ENCODE measurements at regions not wholly inside any gene's neighbourhood (a gene's known extent, or its start where the extent isn't known, plus 50 kb on each side); places are given as distances from the start of the nearest gene placed in this dataset.

DNA sequence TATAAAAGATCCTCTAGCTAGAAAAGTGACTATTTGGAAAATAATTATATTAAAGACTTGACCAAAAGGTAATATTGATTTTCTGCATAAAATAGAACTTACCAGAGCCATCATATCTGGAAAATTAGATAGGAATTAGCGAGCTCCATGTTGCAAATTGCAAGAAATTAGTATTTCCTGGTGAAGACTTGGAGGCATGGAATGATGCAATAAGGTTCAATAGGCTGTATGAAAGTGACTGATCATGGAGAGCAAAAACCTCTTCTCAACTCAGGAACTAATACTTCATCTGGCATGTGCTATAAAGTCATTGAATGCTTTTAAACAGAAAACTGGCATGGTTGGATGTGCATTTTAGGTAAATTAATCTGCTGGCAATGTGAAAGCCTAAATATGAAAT, 66.3 kb upstream of the UFM1 start:
- no peaks in the 10 kb centered on the region for H3K9me3 ChIP-seq (ENCODE audit: control insufficient read depth in 2 of 3, low read length in 3 of 3)
- intact Hi-C loops (cut with micrococcal nuclease) = no loop called here
- H3K27ac Mint-ChIP-seq = no peak overlapping the region
- H3K36me3 Mint-ChIP-seq = no peaks in the 10 kb centered on the region
- H3K27me3 ChIP-seq (ENCODE audit: control insufficient read depth in 2 of 2, insufficient read depth in 2 of 2, low read length in 2 of 2) = no peaks in the 10 kb centered on the region
- H3K27me3 Mint-ChIP-seq = peaks cover 0 to 7% (median 0%) of the 10 kb centered on the region in 5 donors
- no peaks in the 10 kb centered on the region for H3K4me1 Mint-ChIP-seq
- no peak for DNase-seq
- no peak overlapping the region for H3K4me3 Mint-ChIP-seq
- H3K4me1 ChIP-seq (ENCODE audit: control insufficient read depth in 2 of 2, insufficient read depth in 2 of 2, low read length in 2 of 2) = no peaks in the 10 kb centered on the region
- ATAC-seq = no peak
- H3K36me3 ChIP-seq (ENCODE audit: control insufficient read depth in 2 of 3, insufficient read depth in 3 of 3, low read length in 3 of 3) = no peaks in the 10 kb centered on the region
- CTCF ChIA-PET = no interaction called here
- H3K4me3 ChIP-seq (ENCODE audit: low read length) = no peak overlapping the region
- H3K9me3 Mint-ChIP-seq = peaks cover 7 to 50% (median 21%) of the 10 kb centered on the region in 11 donors
- POLR2A ChIA-PET = no interaction called here
- no peak overlapping the region for H3K27ac ChIP-seq (ENCODE audit: low read depth, low read length)

DNA sequence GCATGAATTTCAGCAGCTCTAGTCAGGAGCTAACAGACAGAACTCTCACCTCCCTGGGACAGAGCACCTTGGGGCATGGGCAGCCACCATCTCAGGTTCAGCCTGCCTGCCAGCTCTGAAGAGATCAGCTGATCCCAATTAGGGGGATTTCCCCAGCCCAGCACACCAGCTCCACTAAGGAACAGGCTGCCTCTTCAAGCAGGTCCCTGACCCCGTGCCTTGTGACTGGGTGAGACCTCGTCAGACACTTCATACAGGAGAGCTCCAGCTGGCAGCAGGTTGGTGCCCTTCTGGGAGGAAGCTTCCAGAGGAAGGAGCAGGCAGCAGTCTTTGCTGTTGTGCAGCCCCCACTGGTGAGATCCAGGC, 84.5 kb upstream of the UFM1 start:
- intact Hi-C loops (cut with micrococcal nuclease) = no loop called here
- peaks cover 0 to 7% (median 0%) of the 10 kb centered on the region in 5 donors for H3K27me3 Mint-ChIP-seq
- H3K4me1 ChIP-seq (ENCODE audit: control insufficient read depth in 2 of 2, insufficient read depth in 2 of 2, low read length in 2 of 2) = no peaks in the 10 kb centered on the region
- CTCF ChIA-PET = no interaction called here
- no peak for DNase-seq
- no peaks in the 10 kb centered on the region for H3K36me3 Mint-ChIP-seq
- no peak overlapping the region for H3K4me3 Mint-ChIP-seq
- H3K9me3 Mint-ChIP-seq = peaks cover 0 to 49% (median 16%) of the 10 kb centered on the region in 11 donors
- POLR2A ChIA-PET = no interaction called here
- H3K4me3 ChIP-seq (ENCODE audit: low read length) = no peak overlapping the region
- no peaks in the 10 kb centered on the region for H3K36me3 ChIP-seq (ENCODE audit: control insufficient read depth in 2 of 3, insufficient read depth in 3 of 3, low read length in 3 of 3)
- no peak for ATAC-seq
- no peaks in the 10 kb centered on the region for H3K27me3 ChIP-seq (ENCODE audit: control insufficient read depth in 2 of 2, insufficient read depth in 2 of 2, low read length in 2 of 2)
- no peak overlapping the region for H3K27ac ChIP-seq (ENCODE audit: low read depth, low read length)
- no peaks in the 10 kb centered on the region for H3K9me3 ChIP-seq (ENCODE audit: control insufficient read depth in 2 of 3, low read length in 3 of 3)
- peaks cover 0 to 1% (median 0%) of the 10 kb centered on the region in 7 donors for H3K4me1 Mint-ChIP-seq
- H3K27ac Mint-ChIP-seq = no peak overlapping the region

DNA sequence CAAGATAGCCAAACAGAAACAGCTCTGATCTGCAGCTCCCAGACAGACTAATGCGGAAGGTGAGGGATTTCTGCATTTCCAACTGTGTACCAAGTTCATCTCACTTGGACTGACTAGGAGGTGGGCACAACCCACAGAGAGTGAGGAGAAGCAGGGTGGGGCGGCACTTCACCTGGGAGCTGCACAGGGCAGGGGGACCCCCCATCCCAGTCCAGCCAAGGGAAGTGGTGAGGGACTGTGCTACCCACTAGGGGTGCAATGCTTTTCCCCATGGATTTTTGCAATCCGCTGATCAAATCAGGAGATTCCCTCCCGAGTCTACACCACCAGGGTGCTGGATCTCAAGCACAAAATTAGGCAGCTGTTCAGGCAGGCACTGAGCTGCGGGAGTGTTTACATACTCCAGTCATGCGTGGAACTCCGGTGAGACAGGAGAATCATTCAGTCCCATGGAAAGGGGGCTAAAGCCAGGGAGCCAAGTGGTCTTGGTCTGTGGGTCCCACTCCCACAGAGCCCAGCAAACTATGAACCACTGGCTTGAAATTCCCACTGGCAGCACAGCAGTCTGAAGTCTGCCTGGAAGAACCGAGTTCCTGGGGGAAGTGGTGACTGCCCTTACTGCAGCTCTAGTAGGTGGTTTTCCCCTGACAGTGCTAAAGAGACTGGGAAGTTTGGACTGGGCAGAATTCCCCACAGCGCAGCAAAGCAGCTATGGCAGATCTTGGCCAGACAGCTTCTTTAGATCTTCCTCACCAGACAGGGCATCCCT, 85.1 kb upstream of the UFM1 start:
- Histone ChIP-seq H3K4me1 (ENCODE audit: control insufficient read depth in 2 of 2, insufficient read depth in 2 of 2, low read length in 2 of 2) (no peaks in the 10 kb centered on the region), H3K36me3 (ENCODE audit: control insufficient read depth in 2 of 3, insufficient read depth in 3 of 3, low read length in 3 of 3) (no peaks in the 10 kb centered on the region), H3K27ac (ENCODE audit: low read depth, low read length) (no peak overlapping the region), H3K4me3 (ENCODE audit: low read length) (no peak overlapping the region), H3K9me3 (ENCODE audit: control insufficient read depth in 2 of 3, low read length in 3 of 3) (no peaks in the 10 kb centered on the region), H3K27me3 (ENCODE audit: control insufficient read depth in 2 of 2, insufficient read depth in 2 of 2, low read length in 2 of 2) (no peaks in the 10 kb centered on the region)
- ATAC-seq (no peak), DNase-seq (no peak)
- no peak overlapping the region for H3K4me3 Mint-ChIP-seq
- H3K4me1 Mint-ChIP-seq = peaks cover 0 to 1% (median 0%) of the 10 kb centered on the region in 7 donors
- intact Hi-C loops (cut with micrococcal nuclease) = no loop called here
- peaks cover 0 to 7% (median 0%) of the 10 kb centered on the region in 5 donors for H3K27me3 Mint-ChIP-seq
- CTCF ChIA-PET = no interaction called here
- H3K27ac Mint-ChIP-seq = no peak overlapping the region
- POLR2A ChIA-PET = no interaction called here
- no peaks in the 10 kb centered on the region for H3K36me3 Mint-ChIP-seq
- peaks cover 0 to 44% (median 17%) of the 10 kb centered on the region in 11 donors for H3K9me3 Mint-ChIP-seq

DNA sequence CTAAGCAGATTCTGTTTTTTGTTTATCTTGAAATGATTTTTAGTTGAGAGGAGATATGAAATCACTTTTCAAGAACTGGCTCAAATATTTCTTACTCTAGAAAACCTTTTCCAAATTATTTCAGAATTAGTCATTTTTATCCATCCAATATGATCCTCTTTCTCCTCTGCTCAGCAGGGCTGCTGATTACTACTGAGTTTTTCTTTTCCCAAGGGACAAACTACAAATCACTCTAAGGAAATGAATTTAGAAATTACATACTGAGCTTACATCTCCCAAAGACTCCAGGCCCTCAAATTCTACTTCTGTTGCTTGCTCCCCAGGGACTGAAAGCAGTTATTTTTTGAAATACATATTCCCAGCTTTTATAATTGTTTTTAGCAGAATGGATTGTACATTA, 87.4 kb upstream of the UFM1 start:
- peaks cover 0 to 7% (median 0%) of the 10 kb centered on the region in 5 donors for H3K27me3 Mint-ChIP-seq
- ChIA-PET POLR2A (no interaction called here), CTCF (no interaction called here)

DNA sequence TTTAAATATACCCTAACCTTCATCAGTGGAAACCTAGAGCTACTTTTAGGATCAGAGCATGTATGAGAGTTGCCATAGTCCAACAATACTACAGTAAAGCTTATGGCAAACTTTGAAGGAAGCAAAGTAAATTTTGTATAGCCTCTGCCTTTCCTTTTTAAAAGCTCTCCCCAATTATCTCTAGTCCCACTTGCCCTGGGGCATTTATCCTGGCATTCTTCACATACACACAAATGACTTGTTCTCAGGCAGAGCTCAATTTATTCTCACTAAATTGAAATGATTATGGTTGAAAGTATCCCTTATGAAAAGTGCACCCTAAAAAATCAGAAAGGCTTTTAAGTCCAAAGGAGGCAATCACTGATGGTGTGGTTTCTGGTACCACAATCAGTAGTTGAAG, 94.1 kb upstream of the UFM1 start:
- Histone ChIP-seq H3K27ac (ENCODE audit: low read depth, low read length) (no peak overlapping the region), H3K27me3 (ENCODE audit: control insufficient read depth in 2 of 2, insufficient read depth in 2 of 2, low read length in 2 of 2) (no peaks in the 10 kb centered on the region), H3K4me3 (ENCODE audit: low read length) (no peak overlapping the region), H3K9me3 (ENCODE audit: control insufficient read depth in 2 of 3, low read length in 3 of 3) (no peaks in the 10 kb centered on the region), H3K36me3 (ENCODE audit: control insufficient read depth in 2 of 3, insufficient read depth in 3 of 3, low read length in 3 of 3) (no peaks in the 10 kb centered on the region), H3K4me1 (ENCODE audit: control insufficient read depth in 2 of 2, insufficient read depth in 2 of 2, low read length in 2 of 2) (no peaks in the 10 kb centered on the region)
- no peak overlapping the region for H3K27ac Mint-ChIP-seq
- H3K4me3 Mint-ChIP-seq = no peak overlapping the region
- intact Hi-C loops (cut with micrococcal nuclease) = no loop called here
- H3K9me3 Mint-ChIP-seq = peaks cover 0 to 5% (median 0%) of the 10 kb centered on the region in 11 donors
- no peaks in the 10 kb centered on the region for H3K4me1 Mint-ChIP-seq
- ATAC-seq (no peak), DNase-seq (no peak)
- H3K27me3 Mint-ChIP-seq = no peaks in the 10 kb centered on the region
- CTCF ChIA-PET = no interaction called here
- POLR2A ChIA-PET = no interaction called here
- H3K36me3 Mint-ChIP-seq = no peaks in the 10 kb centered on the region

More for the DNA sequence above, 87.4 kb upstream of the UFM1 start:
- Histone ChIP-seq H3K9me3 (ENCODE audit: control insufficient read depth in 2 of 3, low read length in 3 of 3) (no peaks in the 10 kb centered on the region), H3K27ac (ENCODE audit: low read depth, low read length) (no peak overlapping the region), H3K27me3 (ENCODE audit: control insufficient read depth in 2 of 2, insufficient read depth in 2 of 2, low read length in 2 of 2) (no peaks in the 10 kb centered on the region), H3K4me3 (ENCODE audit: low read length) (no peak overlapping the region), H3K4me1 (ENCODE audit: control insufficient read depth in 2 of 2, insufficient read depth in 2 of 2, low read length in 2 of 2) (no peaks in the 10 kb centered on the region), H3K36me3 (ENCODE audit: control insufficient read depth in 2 of 3, insufficient read depth in 3 of 3, low read length in 3 of 3) (no peaks in the 10 kb centered on the region)
- Mint-ChIP-seq H3K27ac (no peak overlapping the region), H3K9me3 (peaks cover 0 to 23% (median 7%) of the 10 kb centered on the region in 11 donors), H3K4me3 (no peak overlapping the region), H3K36me3 (no peaks in the 10 kb centered on the region), H3K4me1 (peaks cover 0 to 1% (median 0%) of the 10 kb centered on the region in 7 donors)
- intact Hi-C loops (cut with micrococcal nuclease) = no loop called here
- ATAC-seq (no peak), DNase-seq (no peak)

DNA sequence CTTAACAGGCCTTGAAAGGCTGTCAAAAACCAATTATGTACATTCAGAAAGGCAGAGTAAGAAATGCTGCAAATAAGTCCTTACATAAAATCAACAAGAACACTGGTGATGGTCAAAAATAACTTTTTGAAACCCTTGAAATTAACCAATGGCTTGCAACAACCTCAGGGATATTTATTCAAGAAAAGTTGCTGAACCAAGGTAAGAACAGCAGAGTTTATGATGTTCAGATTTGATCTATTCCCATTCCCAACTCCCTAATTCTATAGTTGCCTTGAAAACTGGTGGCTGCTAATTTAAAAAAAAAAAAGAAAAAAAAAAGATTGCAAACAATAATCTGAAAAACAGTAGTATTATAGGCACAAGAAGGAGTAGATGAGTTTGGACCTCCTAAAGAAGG, 109.8 kb upstream of the UFM1 start:
- Mint-ChIP-seq H3K4me1 (no peaks in the 10 kb centered on the region), H3K9me3 (peaks cover 0 to 17% (median 5%) of the 10 kb centered on the region in 11 donors), H3K36me3 (no peaks in the 10 kb centered on the region), H3K4me3 (no peak overlapping the region), H3K27ac (no peak overlapping the region), H3K27me3 (no peaks in the 10 kb centered on the region)
- Histone ChIP-seq H3K9me3 (ENCODE audit: control insufficient read depth in 2 of 3, low read length in 3 of 3) (no peaks in the 10 kb centered on the region), H3K36me3 (ENCODE audit: control insufficient read depth in 2 of 3, insufficient read depth in 3 of 3, low read length in 3 of 3) (no peaks in the 10 kb centered on the region), H3K27ac (ENCODE audit: low read depth, low read length) (no peak overlapping the region), H3K4me1 (ENCODE audit: control insufficient read depth in 2 of 2, insufficient read depth in 2 of 2, low read length in 2 of 2) (no peaks in the 10 kb centered on the region), H3K4me3 (ENCODE audit: low read length) (no peak overlapping the region), H3K27me3 (ENCODE audit: control insufficient read depth in 2 of 2, insufficient read depth in 2 of 2, low read length in 2 of 2) (no peaks in the 10 kb centered on the region)
- no peak for DNase-seq
- no peak for ATAC-seq
- ChIA-PET POLR2A (no interaction called here), CTCF (no interaction called here)
- intact Hi-C loops (cut with micrococcal nuclease) = no loop called here

DNA sequence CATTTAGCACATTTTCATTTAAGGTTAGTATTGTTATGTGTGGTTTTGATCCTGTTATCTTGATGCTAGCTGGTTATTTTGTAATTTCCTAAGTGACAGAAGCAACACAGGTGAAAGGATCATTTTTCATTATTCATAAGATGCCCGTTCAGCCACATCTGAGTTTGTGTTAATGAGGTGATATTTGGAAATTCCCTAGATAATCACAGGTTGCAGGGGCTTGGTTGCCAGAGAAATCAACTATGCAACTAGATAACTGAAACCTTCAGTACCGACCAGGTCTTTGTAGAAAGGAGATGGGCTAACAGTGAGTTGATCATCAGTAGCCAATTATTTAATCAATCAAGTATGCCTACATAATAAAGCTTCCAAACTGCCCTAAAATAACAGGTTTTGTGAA, 121.3 kb upstream of the UFM1 start:
- Histone ChIP-seq H3K27ac (ENCODE audit: low read depth, low read length) (no peak overlapping the region), H3K36me3 (ENCODE audit: control insufficient read depth in 2 of 3, insufficient read depth in 3 of 3, low read length in 3 of 3) (no peaks in the 10 kb centered on the region), H3K27me3 (ENCODE audit: control insufficient read depth in 2 of 2, insufficient read depth in 2 of 2, low read length in 2 of 2) (no peaks in the 10 kb centered on the region), H3K9me3 (ENCODE audit: control insufficient read depth in 2 of 3, low read length in 3 of 3) (no peaks in the 10 kb centered on the region), H3K4me3 (ENCODE audit: low read length) (no peak overlapping the region), H3K4me1 (ENCODE audit: control insufficient read depth in 2 of 2, insufficient read depth in 2 of 2, low read length in 2 of 2) (no peaks in the 10 kb centered on the region)
- POLR2A ChIA-PET = no interaction called here
- Mint-ChIP-seq H3K27me3 (peaks cover 0 to 7% (median 5%) of the 10 kb centered on the region in 5 donors), H3K36me3 (peaks cover 0 to 6% (median 0%) of the 10 kb centered on the region in 5 donors), H3K4me3 (no peak overlapping the region), H3K9me3 (peaks cover 0 to 24% (median 8%) of the 10 kb centered on the region in 11 donors), H3K4me1 (no peaks in the 10 kb centered on the region), H3K27ac (no peak overlapping the region)
- ATAC-seq (no peak), DNase-seq (no peak)
- CTCF ChIA-PET = no interaction called here
- intact Hi-C loops (cut with micrococcal nuclease) = no loop called here

Measured in naive thymus-derived CD4-positive, alpha-beta T cell (primary cell).